ENCODE measurements at regions not wholly inside any gene's neighbourhood (a gene's known extent, or its start where the extent isn't known, plus 50 kb on each side); places are given as distances from the start of the nearest gene placed in this dataset.

GRCh38 chr4:77443941-77444340 lies 161.7 kb upstream of the CXCL13 start:
- DNase-seq (ENCODE audit: low spot score): no peak
- no peak overlapping the region for H3K4me2 ChIP-seq
- Mint-ChIP-seq H3K4me1 (no peaks in the 10 kb centered on the region), H3K4me3 (no peak overlapping the region), H3K36me3 (ENCODE audit: low read depth) (no peaks in the 10 kb centered on the region), H3K27ac (no peak overlapping the region), H3K9me3 (no peaks in the 10 kb centered on the region), H3K27me3 (ENCODE audit: insufficient read depth, low read depth, poor library complexity) (no peaks in the 10 kb centered on the region)
- no peaks in the 10 kb centered on the region for H3K9me2 ChIP-seq (ENCODE audit: insufficient read depth)
- H4K20me1 ChIP-seq (replicated peaks; ENCODE audit: insufficient read depth): no peaks in the 10 kb centered on the region
- H3F3A ChIP-seq (replicated peaks; ENCODE audit: low read depth): no peaks in the 10 kb centered on the region
- TF ChIP-seq CREB1 (CRISPR knock-in tag; IDR thresholded peaks at IDR 0.05; ENCODE audit: low read depth) (no peak), ZNF462 (CRISPR knock-in tag; IDR thresholded peaks at IDR 0.05) (no peak), JUNB (IDR thresholded peaks at IDR 0.05; ENCODE audit: unreplicated experiment) (no peak)
- no peak overlapping the region for H3K27ac ChIP-seq (ENCODE audit: low read depth)
- H3K36me3 ChIP-seq (ENCODE audit: insufficient read depth): no peaks in the 10 kb centered on the region
- no peak overlapping the region for H2AFZ ChIP-seq
- no peak overlapping the region for H3K4me3 ChIP-seq
- no peak for ATAC-seq
- no peaks in the 10 kb centered on the region for H3K79me2 ChIP-seq (replicated peaks; ENCODE audit: insufficient read depth)
- H3K4me1 ChIP-seq (ENCODE audit: insufficient read depth): no peaks in the 10 kb centered on the region
- no peaks in the 10 kb centered on the region for H3K27me3 ChIP-seq (ENCODE audit: insufficient read depth)

GRCh38 chr4:77445823-77446222 lies 159.8 kb upstream of the CXCL13 start:
- H3K36me3 Mint-ChIP-seq (ENCODE audit: low read depth): no peaks in the 10 kb centered on the region
- Histone ChIP-seq H3K4me1 (ENCODE audit: insufficient read depth) (no peaks in the 10 kb centered on the region), H3K27ac (ENCODE audit: low read depth) (no peak overlapping the region), H3K36me3 (ENCODE audit: insufficient read depth) (no peaks in the 10 kb centered on the region), H3K9me2 (ENCODE audit: insufficient read depth) (no peaks in the 10 kb centered on the region), H3K27me3 (ENCODE audit: insufficient read depth) (no peaks in the 10 kb centered on the region), H3K79me2 (replicated peaks; ENCODE audit: insufficient read depth) (no peaks in the 10 kb centered on the region), H3K4me3 (no peak overlapping the region), H3F3A (replicated peaks; ENCODE audit: low read depth) (no peaks in the 10 kb centered on the region), H4K20me1 (replicated peaks; ENCODE audit: insufficient read depth) (no peaks in the 10 kb centered on the region), H2AFZ (no peak overlapping the region), H3K4me2 (no peak overlapping the region)
- no peaks in the 10 kb centered on the region for H3K4me1 Mint-ChIP-seq
- DNase-seq (ENCODE audit: low spot score) (no peak), ATAC-seq (no peak)
- H3K9me3 Mint-ChIP-seq: no peaks in the 10 kb centered on the region
- H3K27ac Mint-ChIP-seq: no peak overlapping the region
- no peaks in the 10 kb centered on the region for H3K27me3 Mint-ChIP-seq (ENCODE audit: insufficient read depth, low read depth, poor library complexity)
- no peak overlapping the region for H3K4me3 Mint-ChIP-seq
- TF ChIP-seq EZH2phosphoT487 (IDR thresholded peaks at IDR 0.05; ENCODE audit: unreplicated experiment): no peak
- TF ChIP-seq ZNF114 (CRISPR knock-in tag; IDR thresholded peaks at IDR 0.05): no peak
- TF ChIP-seq POLR2AphosphoS5 (IDR thresholded peaks at IDR 0.05; ENCODE audit: low read depth): no peak
- TF ChIP-seq JUNB (IDR thresholded peaks at IDR 0.05; ENCODE audit: unreplicated experiment): no peak
- TF ChIP-seq STAT1 (IDR thresholded peaks at IDR 0.05; ENCODE audit: unreplicated experiment): no peak
- no peak for TF ChIP-seq EZH2 (IDR thresholded peaks at IDR 0.05; ENCODE audit: low read depth, unreplicated experiment)
- no peak for TF ChIP-seq NANOG (IDR thresholded peaks at IDR 0.05; ENCODE audit: borderline replicate concordance)
- no peak for TF ChIP-seq ZNF331 (CRISPR knock-in tag; IDR thresholded peaks at IDR 0.05; ENCODE audit: low read depth)
- no peak for TF ChIP-seq CTCF (conservative IDR thresholded peaks at IDR 0.05; ENCODE audit: low read depth in 2 of 2)
- no peak for TF ChIP-seq REST (IDR thresholded peaks at IDR 0.05; ENCODE audit: unreplicated experiment)
- no peak for TF ChIP-seq CREB1 (CRISPR knock-in tag; IDR thresholded peaks at IDR 0.05; ENCODE audit: low read depth)
